Astrocyte of the cerebellum (primary cell): ENCODE measurements at regions not wholly inside any gene's neighbourhood (a gene's known extent, or its start where the extent isn't known, plus 50 kb on each side); places are given as distances from the start of the nearest gene placed in this dataset.

Source experiments
- DNase-seq: peaks from one replicate; pipeline ENCODE4 v3.0.0-alpha.2; 2011; ENCODE audit warnings: low read depth
- H3K4me3 ChIP-seq: 2 replicates; pipeline ENCODE4 v1.5.1; 2011; ENCODE audit warnings: mild to moderate bottlenecking, low read depth, low read length, moderate library complexity
- in situ Hi-C: cut with HindIII; loops from 2 replicates; pipeline ENCODE4 v1.10.0; 2017; ENCODE audit warnings: low sequenced_read_pairs
- TF ChIP-seq, protein P1 (sequence below): IDR thresholded peaks from 2 replicates; pipeline ENCODE4 v1.5.1; 2012; ENCODE audit warnings: low read length, low read depth, moderate library complexity, mild to moderate bottlenecking; ENCODE audit errors: missing control alignments

DNA sequence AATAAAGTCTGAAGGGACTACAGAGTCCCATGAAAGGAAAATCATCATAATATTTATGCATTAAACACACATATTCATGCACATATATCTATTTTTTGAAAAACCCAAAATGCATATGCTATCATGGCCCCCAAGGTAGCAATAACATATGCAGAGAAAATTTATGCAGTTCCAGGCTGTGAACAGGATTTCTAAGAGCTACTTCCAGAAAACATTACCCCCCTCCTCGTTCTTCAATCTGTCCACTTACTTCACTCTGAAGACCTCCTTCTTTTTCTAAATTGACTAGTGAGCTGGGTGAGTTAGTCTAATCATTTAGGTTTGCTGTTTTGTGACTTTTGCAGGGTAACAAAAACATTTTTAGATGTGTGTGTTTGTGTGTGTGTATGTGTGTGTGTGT, 376.4 kb upstream of the ZEB2 start:
- H3K4me3 ChIP-seq, result no peak overlapping the region
- in situ Hi-C loops, result no loop called here
- TF ChIP-seq, protein P1, sequence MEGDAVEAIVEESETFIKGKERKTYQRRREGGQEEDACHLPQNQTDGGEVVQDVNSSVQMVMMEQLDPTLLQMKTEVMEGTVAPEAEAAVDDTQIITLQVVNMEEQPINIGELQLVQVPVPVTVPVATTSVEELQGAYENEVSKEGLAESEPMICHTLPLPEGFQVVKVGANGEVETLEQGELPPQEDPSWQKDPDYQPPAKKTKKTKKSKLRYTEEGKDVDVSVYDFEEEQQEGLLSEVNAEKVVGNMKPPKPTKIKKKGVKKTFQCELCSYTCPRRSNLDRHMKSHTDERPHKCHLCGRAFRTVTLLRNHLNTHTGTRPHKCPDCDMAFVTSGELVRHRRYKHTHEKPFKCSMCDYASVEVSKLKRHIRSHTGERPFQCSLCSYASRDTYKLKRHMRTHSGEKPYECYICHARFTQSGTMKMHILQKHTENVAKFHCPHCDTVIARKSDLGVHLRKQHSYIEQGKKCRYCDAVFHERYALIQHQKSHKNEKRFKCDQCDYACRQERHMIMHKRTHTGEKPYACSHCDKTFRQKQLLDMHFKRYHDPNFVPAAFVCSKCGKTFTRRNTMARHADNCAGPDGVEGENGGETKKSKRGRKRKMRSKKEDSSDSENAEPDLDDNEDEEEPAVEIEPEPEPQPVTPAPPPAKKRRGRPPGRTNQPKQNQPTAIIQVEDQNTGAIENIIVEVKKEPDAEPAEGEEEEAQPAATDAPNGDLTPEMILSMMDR, result no peak
- DNase-seq, result no peak

DNA sequence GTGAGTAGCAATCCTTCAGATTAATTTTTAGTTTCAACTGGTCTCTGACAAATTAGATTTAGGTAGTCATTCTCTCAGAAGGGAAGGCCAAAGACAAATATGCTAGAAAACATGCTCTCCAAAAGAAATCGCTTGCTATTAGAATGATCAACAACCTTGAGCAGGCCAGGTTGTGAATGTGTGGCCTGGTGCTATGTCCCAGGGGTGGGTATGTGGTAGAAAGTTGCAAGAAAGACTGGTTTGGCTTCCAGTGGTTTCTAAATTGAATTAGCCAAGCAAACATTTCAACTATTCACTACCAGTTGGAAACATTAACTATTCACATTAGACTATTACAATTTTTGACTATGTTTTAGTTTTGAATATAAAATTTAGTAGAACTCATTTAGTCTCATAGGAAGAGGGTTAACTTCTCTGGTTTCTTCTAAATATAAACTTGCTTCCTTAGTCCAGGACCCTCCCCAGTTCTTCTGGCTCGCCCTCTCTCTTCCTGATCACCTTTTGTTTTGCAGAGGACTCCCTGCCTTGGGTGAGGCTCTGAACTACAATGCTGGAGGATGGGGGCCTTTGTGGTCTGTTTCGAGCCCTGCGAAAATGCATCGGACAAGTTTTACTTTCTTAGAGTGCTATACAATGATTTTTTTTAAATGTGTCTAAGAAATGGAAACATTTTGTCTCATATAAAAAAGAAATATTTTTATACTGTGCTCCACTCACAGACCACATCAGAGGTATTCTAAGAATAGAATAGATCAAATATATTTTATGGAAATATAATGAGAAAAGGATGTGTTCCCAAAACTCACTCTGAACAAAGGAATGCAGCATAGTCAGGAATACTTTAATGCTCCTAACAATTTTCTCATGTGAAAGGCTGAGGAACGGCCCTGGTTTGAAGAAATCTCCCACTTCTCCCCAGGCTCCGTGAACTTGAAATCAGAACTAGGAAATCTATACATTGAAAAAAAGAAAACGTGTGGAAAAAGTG, 375.0 kb upstream of the ZEB2 start:
- no peak overlapping the region for H3K4me3 ChIP-seq
- no peak for DNase-seq
- TF ChIP-seq, protein P1, result no peak
- in situ Hi-C loops, result no loop called here

DNA sequence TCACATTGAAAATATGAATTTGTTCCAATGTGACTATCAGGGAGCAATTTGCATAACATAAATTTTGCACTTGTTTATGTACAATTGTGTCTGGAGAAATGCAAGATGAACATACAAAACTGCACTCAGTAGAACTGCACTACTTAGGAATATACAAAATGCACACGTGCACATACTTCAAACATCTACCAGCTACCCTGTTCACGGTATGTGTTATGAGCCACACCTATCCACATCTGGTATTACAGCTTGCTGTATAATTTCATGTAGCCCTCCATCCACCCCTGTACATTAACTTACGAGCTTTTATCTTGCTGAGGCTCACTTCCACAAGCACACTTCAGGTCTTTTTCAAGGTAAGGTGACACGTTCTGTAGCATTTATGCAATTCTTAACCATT, 373.5 kb upstream of the ZEB2 start:
- in situ Hi-C loops, result no loop called here
- H3K4me3 ChIP-seq, result no peak overlapping the region
- TF ChIP-seq, protein P1, result no peak
- no peak for DNase-seq

DNA sequence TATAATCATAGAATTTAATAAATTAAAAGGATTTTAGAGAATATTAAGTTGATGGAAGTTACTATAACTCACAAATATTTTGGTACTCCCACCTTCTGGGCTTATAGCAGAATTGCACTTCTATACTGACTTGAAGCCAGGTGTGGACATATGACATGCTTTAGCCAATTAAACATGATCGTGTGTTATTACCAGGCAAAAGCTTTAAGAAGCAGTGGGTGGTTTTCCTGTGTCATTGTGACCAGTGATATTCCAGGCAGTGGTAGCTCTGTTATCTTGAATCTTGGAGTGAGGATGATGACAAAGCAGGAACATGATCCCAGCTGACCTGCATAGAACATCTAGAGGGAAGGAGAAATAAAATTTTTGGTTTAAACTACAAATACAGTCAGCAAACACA, 370.9 kb upstream of the ZEB2 start:
- TF ChIP-seq, protein P1, result peak; percentile 21
- in situ Hi-C loops, result no loop called here
- DNase-seq, result peak; percentile 18
- H3K4me3 ChIP-seq, result no peak overlapping the region

DNA sequence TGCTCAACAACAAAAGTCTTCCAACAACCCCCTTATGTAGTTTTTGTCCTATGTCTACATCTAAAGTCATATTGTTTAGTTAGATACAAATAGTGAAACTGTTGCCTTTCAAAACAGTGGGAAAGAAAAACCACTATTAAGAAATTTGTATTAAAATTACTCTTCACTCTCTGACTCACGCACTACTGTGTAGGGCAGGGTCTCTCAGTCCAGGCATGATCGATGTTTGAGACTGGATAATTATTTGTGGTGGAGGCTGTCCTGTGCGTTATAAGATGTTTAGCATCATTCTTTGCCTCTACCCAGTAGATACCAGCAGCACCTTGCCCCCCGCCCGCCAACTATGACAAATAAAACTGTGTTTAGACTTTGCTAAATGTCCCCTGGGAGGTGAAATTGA, 369.4 kb upstream of the ZEB2 start:
- TF ChIP-seq, protein P1, result no peak
- in situ Hi-C loops, result no loop called here

DNA sequence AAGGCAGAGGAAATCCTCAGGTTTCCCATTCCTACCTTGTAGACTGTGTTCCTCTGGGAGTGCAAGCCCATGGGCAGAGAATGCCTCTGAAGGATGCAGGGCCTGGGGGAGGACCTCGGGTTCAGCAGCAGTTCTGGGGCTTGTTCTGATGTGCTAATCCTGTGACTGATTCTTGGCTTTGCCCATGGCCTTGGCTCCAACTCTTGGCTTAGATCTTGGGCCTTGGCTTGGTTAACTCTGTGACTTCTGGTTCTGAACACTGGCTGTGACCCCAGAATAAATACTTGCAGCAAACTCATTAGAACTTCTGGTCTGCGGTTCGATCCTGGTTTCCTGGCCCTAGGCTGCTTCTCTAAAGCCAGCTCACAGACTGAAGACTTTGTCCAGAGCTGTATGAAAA, 366.9 kb upstream of the ZEB2 start:
- H3K4me3 ChIP-seq, result no peak overlapping the region
- TF ChIP-seq, protein P1, result no peak

More for the DNA sequence above, 369.4 kb upstream of the ZEB2 start:
- H3K4me3 ChIP-seq, result no peak overlapping the region
- no peak for DNase-seq

More for the DNA sequence above, 366.9 kb upstream of the ZEB2 start:
- in situ Hi-C loops, result no loop called here
- DNase-seq, result peak; percentile 65
